AG04450 (cell line): ENCODE measurements at regions not wholly inside any gene's neighbourhood (a gene's known extent, or its start where the extent isn't known, plus 50 kb on each side); places are given as distances from the start of the nearest gene placed in this dataset.

Source experiments
- CTCF ChIA-PET: fragments of 300-600, 350-600 bp; formaldehyde crosslinking; extraction: SDS; loops from one replicate; lab custom pipeline; 2022; ENCODE audit warnings: antibody characterized with exemption, inconsistent platforms; lab: Charles Lee
- POLR2A ChIA-PET: fragments of 350-600 bp; formaldehyde crosslinking; extraction: SDS; loops from one replicate; lab custom pipeline; 2021; ENCODE audit warnings: antibody characterized with exemption, inconsistent platforms; lab: Yijun Ruan, JAX
- DNase-seq: peaks from one replicate; pipeline ENCODE4 v3.0.0-alpha.2; 2011; ENCODE audit warnings: low read depth, low spot score
- H3K27ac ChIP-seq: one replicate; pipeline ENCODE4 v1.5.1; 2012; ENCODE audit warnings: low read depth, low read length, control low read depth
- H3K27me3 ChIP-seq: one replicate; pipeline ENCODE4 v1.6.0; 2012; ENCODE audit warnings: low read length; ENCODE audit not compliant: control insufficient read depth, insufficient read depth
- H3K4me3 ChIP-seq: 2 replicates; pipeline ENCODE4 v1.5.1; 2011; ENCODE audit warnings: mild to moderate bottlenecking, low read depth, low read length, control low read depth
- H3K9me3 ChIP-seq: 2 replicates; pipeline ENCODE4 v1.5.1; 2012; ENCODE audit warnings: low read length; ENCODE audit not compliant: control insufficient read depth, insufficient read depth
- TF ChIP-seq, protein P1 (sequence below): IDR thresholded peaks from 2 replicates; pipeline ENCODE4 v1.5.1; 2011; ENCODE audit warnings: low read depth, low read length, control low read depth, inconsistent platforms

DNA sequence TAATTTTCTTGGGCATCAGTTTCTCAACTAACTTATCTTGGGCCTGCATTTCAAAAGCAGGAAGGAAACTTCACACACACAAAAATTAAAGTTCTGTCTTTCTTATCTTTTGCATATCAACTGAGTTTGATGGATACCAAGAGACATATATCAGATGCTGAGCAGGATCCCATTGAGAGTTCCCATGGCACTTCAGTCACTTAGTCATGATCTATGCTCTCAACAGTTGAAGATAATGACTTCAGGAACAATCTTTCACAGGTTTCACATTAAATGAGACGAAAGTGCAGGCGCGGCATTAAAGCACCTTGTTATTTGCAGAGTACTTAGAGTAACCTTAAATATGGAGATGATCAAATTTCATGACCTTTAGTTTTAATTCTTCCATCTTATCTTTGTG, 2139.8 kb upstream of the CELF4 start:
- Histone ChIP-seq H3K4me3 (no peak overlapping the region), H3K9me3 (no peaks in the 10 kb centered on the region), H3K27me3 (no peaks in the 10 kb centered on the region), H3K27ac (no peak overlapping the region)
- TF ChIP-seq, protein P1, sequence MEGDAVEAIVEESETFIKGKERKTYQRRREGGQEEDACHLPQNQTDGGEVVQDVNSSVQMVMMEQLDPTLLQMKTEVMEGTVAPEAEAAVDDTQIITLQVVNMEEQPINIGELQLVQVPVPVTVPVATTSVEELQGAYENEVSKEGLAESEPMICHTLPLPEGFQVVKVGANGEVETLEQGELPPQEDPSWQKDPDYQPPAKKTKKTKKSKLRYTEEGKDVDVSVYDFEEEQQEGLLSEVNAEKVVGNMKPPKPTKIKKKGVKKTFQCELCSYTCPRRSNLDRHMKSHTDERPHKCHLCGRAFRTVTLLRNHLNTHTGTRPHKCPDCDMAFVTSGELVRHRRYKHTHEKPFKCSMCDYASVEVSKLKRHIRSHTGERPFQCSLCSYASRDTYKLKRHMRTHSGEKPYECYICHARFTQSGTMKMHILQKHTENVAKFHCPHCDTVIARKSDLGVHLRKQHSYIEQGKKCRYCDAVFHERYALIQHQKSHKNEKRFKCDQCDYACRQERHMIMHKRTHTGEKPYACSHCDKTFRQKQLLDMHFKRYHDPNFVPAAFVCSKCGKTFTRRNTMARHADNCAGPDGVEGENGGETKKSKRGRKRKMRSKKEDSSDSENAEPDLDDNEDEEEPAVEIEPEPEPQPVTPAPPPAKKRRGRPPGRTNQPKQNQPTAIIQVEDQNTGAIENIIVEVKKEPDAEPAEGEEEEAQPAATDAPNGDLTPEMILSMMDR, result no peak
- ChIA-PET CTCF (no interaction called here), POLR2A (no interaction called here)
- DNase-seq, result no peak

DNA sequence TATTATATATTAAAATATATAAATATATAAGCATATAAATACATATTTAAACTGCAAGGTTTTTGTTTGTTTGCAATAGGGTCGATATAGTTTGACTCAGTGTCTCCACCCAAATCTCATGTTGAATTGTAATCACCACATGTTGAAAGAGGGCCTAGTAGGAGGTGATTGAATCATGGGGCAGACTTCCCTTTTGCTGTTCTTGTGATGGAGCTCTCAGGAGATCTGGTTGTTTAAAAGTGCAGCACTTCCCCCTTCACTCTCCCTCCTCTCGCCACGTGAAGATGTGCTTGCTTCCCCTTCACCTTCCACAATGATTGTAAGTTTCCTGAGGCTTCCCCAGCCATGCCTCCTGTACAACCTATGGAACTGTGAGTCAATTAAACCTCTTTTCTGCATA, 2137.3 kb upstream of the CELF4 start:
- DNase-seq, result no peak
- TF ChIP-seq, protein P1, result no peak
- CTCF ChIA-PET, result no interaction called here

DNA sequence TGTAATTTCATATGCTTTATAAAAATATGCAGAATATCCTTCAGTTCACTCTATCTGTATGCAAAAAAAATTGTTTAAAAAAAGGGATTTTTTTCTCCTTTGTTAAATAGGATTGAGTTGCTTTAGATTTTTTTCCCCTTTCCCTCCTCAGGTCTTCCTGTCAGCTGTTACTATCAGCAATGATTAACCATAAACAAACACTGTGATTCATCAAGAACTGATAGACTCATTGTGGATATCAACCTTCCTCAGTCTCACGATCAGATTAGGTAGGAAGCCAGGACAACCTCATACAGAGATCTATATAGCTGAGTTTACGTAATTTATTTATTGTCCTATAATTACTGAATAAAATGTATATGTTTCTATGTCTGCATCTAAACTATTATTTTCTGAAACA, 2136.2 kb upstream of the CELF4 start:
- Histone ChIP-seq H3K27ac (no peak overlapping the region), H3K27me3 (no peaks in the 10 kb centered on the region), H3K4me3 (no peak overlapping the region), H3K9me3 (no peaks in the 10 kb centered on the region)
- TF ChIP-seq, protein P1, result no peak
- CTCF ChIA-PET, result no interaction called here
- POLR2A ChIA-PET, result no interaction called here
- no peak for DNase-seq

More for the DNA sequence above, 2137.3 kb upstream of the CELF4 start:
- Histone ChIP-seq H3K27me3 (no peaks in the 10 kb centered on the region), H3K9me3 (no peaks in the 10 kb centered on the region), H3K27ac (no peak overlapping the region), H3K4me3 (no peak overlapping the region)
- POLR2A ChIA-PET, result no interaction called here

DNA sequence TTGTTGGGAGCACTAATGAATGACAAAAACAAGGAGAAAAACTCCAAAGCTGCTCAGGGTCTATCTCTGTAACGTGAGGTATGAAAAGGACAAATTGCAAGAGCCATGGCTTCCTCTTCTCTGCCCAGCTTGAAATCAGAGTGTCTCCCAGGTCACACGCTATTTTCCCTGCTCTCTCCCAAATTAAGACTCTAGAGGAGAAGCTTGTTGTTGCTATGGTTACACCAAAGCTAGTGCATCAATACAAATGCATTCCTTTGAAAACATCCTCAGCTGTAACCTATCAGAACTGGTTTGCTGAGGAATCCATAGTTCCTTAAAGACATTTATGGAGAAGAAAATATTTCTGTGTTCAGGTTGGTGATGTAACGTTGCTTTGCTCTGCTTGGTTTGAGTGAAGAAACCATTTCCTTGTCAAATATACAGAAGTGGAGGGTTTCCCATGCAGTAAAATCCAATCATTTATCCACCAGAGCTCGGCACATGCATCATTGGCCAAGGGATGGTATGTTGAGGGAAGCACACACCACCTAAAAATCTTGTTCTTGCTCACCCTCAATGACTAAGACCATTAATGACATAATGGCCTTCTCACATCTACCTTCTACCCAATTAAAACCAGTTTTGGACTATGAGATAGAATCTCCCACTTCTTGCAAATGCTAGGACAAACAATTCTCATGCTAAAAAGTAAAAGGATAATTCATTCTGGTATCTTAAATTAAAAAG, 2135.6 kb upstream of the CELF4 start:
- ChIA-PET CTCF (no interaction called here), POLR2A (no interaction called here)
- Histone ChIP-seq H3K9me3 (no peaks in the 10 kb centered on the region), H3K4me3 (no peak overlapping the region), H3K27me3 (no peaks in the 10 kb centered on the region), H3K27ac (no peak overlapping the region)
- no peak for DNase-seq
- TF ChIP-seq, protein P1, result no peak

DNA sequence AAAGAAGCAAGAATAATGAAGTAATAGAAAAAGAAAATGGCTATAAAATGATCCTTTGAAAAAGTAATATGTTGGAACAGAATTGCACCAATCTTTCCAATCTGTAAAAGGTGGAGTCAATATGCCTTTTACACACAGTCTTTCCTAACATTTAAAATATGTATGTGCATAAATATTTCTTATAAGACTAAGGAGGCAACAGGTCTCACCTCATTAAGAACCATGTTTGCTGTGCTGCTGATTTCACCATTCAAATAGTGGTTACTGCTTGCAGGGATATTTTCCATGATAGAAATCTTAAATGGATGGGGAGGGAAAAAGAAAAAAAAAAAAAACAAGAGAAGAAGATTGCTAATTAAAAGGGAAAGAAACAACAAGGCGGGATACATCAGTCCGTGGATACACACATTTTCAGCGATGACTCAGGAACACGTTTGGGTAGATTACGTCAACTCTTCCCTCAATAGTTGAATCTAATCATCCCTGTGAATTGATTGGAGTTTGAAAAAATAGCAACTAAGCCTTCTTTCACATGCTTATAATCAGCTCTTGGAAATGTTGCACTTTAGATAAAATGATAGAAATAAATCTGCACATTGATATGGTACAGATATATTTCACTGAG, 2133.9 kb upstream of the CELF4 start:
- TF ChIP-seq, protein P1, result no peak
- ChIA-PET CTCF (no interaction called here), POLR2A (no interaction called here)
- H3K27ac ChIP-seq, result no peak overlapping the region
- no peak overlapping the region for H3K4me3 ChIP-seq
- no peak for DNase-seq
- no peaks in the 10 kb centered on the region for H3K9me3 ChIP-seq
- no peaks in the 10 kb centered on the region for H3K27me3 ChIP-seq
